HG02884 (cell line): ENCODE measurements at regions not wholly inside any gene's neighbourhood (a gene's known extent, or its start where the extent isn't known, plus 50 kb on each side); places are given as distances from the start of the nearest gene placed in this dataset.

Source experiments
- ATAC-seq: cut with Tn5 transposase; IDR thresholded peaks from one replicate; pipeline ENCODE4 v1.9.1; 2021; ENCODE audit warnings: mild to moderate bottlenecking, moderate library complexity; ENCODE audit not compliant: unreplicated experiment

DNA sequence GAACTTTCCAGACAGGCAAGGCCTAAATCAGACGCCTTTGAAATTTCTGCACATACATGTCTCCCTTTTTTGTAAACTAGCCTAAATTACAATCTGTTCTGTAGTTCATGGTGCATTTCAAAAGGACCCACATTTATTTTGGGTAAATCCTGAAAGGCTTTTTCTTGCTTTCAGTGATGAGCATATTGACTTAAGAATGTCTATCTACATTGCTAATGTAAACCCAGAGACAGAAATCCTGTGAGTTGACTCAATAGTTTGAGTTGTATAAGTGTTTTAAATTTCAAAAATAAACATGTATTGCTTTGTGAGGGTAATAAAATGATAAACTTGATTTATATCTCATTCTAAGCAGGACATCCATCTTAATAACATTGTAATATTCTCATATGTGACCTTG, 977.0 kb upstream of the NR2F2 start:
- ATAC-seq, result no peak

DNA sequence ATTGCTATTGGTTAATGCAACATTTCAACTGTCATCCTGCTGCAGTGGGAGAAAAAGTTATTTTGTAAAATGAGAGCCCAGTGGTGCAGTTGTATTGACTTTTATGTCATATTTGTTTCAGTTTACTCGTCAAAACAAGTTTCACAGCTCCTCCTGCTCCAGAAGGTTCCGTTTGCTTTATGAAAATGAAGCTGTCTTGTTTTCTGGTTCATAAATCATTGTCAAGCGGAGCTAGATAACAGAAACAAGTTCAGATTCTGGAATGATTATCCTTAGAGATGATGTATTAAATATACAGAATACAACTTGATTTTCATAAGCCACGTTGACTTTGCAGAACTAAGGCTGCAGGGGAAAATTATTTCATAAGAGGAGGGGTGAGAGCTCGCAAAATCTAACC, 970.5 kb upstream of the NR2F2 start:
- ATAC-seq, result no peak

- no peak for ATAC-seq
Measured at GRCh38 chr15:95362306-95362705, 968.2 kb upstream of the NR2F2 start.

DNA sequence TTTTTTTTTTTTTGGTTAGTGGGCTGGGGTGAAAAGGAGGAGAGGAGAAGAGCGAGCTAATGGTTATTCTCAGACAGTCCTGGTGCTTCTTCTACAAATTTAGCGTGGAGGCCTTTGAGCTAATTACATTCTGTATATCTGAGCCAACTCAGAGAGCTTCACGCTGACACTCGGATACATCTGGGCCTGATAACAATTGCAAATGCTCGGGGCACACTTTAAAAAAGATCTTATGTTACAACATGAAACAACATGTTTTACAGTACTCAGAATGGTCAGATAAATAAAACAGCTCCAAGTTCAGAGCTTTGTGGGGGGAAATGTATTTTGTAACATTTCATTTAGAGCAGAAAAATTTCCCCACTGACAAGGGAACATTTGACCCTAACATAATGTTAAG, 966.9 kb upstream of the NR2F2 start:
- ATAC-seq, result no peak

- ATAC-seq, result no peak
Measured at GRCh38 chr15:95365511-95366107, 964.9 kb upstream of the NR2F2 start.

DNA sequence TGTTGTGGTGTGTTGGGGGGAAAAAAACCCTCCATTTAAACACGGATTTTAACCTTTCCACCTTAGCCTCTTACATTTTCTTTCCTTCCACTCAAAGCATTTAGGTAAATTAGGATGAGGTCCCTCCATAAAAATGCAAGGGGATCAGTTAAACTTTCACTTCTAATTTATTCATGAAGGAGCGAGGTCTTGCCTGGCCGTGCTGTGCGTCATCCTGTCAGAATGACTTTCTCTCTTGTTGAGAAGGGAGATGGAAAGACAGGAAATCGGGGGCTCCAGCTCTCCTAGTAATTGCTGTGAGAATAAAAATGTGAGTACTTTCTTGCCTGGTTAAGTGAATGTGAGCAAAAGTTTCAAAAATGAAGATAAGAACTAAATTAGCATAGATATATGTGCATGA, 962.3 kb upstream of the NR2F2 start:
- no peak for ATAC-seq

DNA sequence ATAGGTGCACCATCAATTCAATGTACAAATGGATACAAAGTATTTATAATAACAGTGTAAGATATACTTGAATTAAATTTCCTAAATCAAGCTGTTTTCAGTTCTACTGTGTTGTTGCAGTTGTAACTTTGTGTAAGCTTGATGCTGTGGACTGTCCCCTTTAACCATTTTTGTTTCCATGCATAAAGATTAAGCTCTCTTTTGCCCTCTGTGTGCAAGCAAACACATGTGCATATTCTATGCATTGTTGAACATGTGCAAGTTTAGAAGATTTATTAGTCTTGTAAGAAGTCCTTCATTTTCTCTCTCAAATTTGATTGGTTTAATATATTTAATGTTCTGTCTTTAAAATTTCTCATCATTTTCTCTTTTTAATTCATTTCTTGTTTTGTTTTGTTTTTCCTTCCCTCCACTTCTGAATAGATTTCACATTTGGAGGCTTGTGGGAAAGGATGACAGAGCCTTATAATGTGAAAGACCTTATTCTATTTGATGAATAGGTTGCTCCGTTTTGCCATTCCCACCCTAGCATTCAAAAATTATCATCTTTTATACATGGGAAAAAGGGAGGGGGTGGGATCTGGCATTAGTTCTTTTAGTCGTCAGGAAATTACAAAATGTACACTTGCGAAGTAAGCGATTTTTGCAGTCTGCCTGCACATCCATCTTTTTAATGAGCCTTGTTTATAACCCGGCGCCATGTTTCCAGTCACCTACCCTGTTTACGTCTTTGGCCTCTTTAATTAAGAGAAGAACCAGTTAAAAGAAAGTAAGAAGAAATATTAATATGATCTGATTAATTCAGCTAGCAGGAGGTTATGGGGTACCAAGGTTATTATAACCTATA, 961.5 kb upstream of the NR2F2 start:
- no peak for ATAC-seq

DNA sequence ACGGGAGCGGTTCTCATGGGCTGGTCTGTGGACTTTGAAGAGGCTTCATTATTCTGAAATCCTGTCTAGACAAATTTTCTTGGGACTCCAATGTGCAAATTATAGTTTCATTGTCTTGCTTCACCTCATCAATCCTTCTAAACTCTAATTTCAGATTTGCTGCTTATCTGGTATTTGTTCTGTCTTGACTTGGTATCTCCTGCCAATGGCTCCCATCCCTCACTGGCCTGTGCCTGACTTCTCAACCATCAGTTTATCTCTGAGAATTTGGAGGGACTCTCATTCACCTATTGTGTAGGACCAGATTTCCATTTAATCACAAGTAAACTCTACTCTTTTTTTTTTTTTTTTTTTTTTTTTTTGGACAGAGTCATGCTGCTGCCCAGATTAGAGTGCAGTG, 960.2 kb upstream of the NR2F2 start:
- ATAC-seq, result no peak

DNA sequence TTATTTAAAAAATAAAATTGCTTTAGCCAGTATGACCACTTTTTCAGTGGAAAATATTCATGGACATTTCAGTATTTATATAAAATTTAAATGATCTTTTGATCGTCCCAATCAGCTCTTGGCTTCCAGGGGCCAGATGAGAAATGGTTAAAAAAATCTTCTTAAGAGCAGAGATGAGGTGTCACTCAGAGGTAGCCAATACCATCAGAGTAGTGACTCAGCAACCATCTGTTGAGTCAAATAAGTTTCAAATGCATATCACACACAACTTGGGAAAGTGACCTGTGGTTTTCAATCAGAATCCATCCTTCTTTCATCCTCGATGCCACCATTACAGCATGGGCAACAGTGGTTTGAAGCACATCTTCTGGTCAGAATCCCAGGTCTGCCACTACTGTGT, 958.8 kb upstream of the NR2F2 start:
- no peak for ATAC-seq

DNA sequence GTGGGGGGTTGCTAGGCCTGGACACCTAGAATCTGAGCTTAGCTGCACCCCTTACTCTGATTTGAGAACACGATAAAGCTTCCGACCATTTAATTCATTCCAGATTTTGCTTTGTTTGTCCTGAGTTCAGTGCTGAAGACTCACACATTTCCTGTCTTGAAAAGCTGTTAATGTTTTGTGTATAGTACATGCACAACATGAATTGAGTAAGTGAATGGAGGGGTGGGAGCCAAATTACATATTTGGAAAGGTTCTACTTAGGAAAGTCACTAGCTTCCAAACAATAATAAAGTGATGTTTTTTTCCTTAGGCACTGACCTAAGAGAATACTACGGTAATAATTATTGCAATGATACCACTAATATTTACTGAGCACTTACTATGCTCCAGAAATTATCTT, 955.2 kb upstream of the NR2F2 start:
- no peak for ATAC-seq

DNA sequence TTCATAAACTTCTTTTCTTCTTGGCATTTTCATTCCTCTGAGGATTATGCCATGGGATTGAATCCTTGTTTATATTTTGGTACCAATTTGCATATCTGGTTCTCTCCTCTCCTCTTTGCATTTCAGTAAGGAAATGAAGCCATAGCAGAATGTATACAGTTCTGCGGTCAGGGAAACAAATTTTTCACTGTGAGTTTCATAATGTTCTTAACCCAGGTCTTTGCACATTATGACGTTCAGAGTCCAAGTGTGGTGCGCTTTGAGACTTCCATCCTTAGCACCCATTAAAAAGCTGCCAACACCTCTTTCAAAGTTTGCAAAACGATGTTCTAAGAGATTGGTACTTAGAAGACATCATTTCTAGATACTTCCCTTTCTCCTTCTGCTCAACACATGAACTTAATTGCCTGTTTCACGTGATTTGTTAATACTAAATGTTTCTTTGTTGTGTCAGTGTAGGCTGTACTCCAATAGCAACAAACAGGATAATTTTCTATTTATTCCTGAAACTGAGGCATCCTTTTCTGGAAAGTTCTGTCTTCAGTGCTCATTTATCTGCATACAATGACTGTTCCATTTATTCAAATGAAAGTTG, 953.1 kb upstream of the NR2F2 start:
- no peak for ATAC-seq

- no peak for ATAC-seq
Measured at GRCh38 chr15:95394186-95395067, 936.1 kb upstream of the NR2F2 start.

- no peak for ATAC-seq
Measured at GRCh38 chr15:95400428-95400827, 930.1 kb upstream of the NR2F2 start.

DNA sequence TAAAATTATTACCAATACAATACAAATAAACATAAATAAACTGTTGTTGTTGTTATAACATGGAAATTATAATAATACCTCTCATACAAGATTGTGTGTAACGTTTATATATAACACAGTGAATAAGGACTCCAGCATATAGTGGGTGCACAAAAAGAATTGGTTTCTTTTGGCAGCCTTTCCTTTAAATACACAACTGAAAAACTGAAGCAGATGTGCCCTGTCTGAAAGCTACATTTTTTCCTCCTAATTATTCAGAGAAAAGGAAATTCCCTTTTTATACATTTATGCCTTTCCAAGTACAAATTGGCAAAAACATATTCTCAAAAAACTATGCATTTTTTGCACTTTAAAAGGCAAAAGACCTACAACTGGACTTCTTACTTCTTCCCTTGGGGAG, 928.9 kb upstream of the NR2F2 start:
- no peak for ATAC-seq

DNA sequence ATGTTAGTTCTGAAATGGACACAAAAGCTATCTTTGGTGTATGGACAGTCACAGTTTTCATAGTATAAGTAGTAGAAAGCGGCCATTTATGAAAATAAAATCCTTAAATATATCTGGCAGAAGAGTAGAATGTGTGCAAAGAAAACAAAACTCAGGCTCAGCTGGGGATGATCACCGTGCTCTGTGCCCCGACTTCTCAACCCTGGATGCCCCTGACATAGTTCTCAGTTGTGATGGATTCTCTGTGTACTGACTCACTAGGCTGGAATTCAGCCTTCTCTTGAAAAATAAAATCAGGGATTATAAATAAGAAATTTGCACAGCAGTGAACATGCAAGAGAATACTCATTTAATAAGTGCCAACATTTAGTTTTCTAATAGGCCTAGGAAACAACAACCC, 925.1 kb upstream of the NR2F2 start:
- no peak for ATAC-seq

GRCh38 chr15:95407534-95407933, 923.0 kb upstream of the NR2F2 start:
- no peak for ATAC-seq

DNA sequence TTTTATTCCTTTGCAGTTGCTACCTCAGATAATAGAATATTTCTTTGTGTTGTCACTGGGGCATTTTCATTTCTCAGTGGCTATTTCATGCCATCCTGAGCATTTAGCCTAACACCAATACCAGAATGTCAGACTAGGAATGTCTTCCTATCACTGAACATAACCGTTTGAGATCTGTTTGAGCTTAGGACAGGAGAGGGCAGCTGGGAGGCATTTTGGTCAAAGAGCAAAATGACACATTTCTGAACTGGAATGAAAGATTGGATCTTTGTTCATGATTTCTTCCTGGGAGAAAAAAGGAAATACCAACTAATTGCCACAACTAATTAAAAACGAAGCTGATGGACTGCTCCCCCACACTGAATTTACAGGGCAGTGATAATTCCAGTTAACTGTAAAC, 921.3 kb upstream of the NR2F2 start:
- no peak for ATAC-seq

GRCh38 chr15:95409626-95410310, 920.7 kb upstream of the NR2F2 start:
- no peak for ATAC-seq

GRCh38 chr15:95410757-95411156, 919.7 kb upstream of the NR2F2 start:
- ATAC-seq, result no peak

- ATAC-seq, result no peak
Measured at GRCh38 chr15:95416576-95416975, 913.9 kb upstream of the NR2F2 start.

GRCh38 chr15:95417761-95418160, 912.7 kb upstream of the NR2F2 start:
- ATAC-seq, result no peak
